Stimulated activated naive CD8-positive, alpha-beta T cell treated with anti-CD3 and anti-CD28 coated beads, Interleukin-15, Interleukin-2, amounts not matched to agents 100 U/mL and 50 U/mL, for 24 hours (primary cell): ENCODE measurements at regions not wholly inside any gene's neighbourhood (a gene's known extent, or its start where the extent isn't known, plus 50 kb on each side); places are given as distances from the start of the nearest gene placed in this dataset.

Experiments used
- ATAC-seq: fragments of 150-1000 bp; cut with Tn5 transposase; one replicate; pipeline ENCODE4 v1.10.0; 2021
- DNase-seq: peaks from one replicate; pipeline ENCODE4 v3.0.0; 2021

- no peak for ATAC-seq
Measured at GRCh38 chr3:135800071-135800549, 165.4 kb upstream of the PPP2R3A start.

GRCh38 chr3:135801018-135801417 lies 164.5 kb upstream of the PPP2R3A start:
- DNase-seq (no peak), ATAC-seq (no peak)

More at GRCh38 chr3:135800071-135800549, 165.4 kb upstream of the PPP2R3A start:
- DNase-seq, result no peak

GRCh38 chr3:135802171-135802570 lies 163.4 kb upstream of the PPP2R3A start:
- ATAC-seq (no peak), DNase-seq (no peak)

- ATAC-seq (no peak), DNase-seq (no peak)
Measured at GRCh38 chr3:135803028-135803692, 162.4 kb upstream of the PPP2R3A start.

- no peak for ATAC-seq
- DNase-seq, result no peak
Measured at GRCh38 chr3:135805752-135806151, 159.8 kb upstream of the PPP2R3A start.

GRCh38 chr3:135806317-135806716 lies 159.2 kb upstream of the PPP2R3A start:
- no peak for ATAC-seq

GRCh38 chr3:135807879-135808278 lies 157.6 kb upstream of the PPP2R3A start:
- no peak for DNase-seq
- ATAC-seq, result no peak

More at GRCh38 chr3:135806317-135806716, 159.2 kb upstream of the PPP2R3A start:
- DNase-seq, result no peak

GRCh38 chr3:135809021-135809634 lies 156.4 kb upstream of the PPP2R3A start:
- ATAC-seq, result no peak

GRCh38 chr3:135811651-135812050 lies 153.9 kb upstream of the PPP2R3A start:
- ATAC-seq (no peak), DNase-seq (no peak)

More at GRCh38 chr3:135809021-135809634, 156.4 kb upstream of the PPP2R3A start:
- DNase-seq, result no peak

- no peak for ATAC-seq
- no peak for DNase-seq
Measured at GRCh38 chr3:135812057-135812456, 153.5 kb upstream of the PPP2R3A start.

GRCh38 chr3:135834465-135834864 lies 131.1 kb upstream of the PPP2R3A start:
- DNase-seq (no peak), ATAC-seq (no peak)

GRCh38 chr3:135837977-135838631 lies 127.4 kb upstream of the PPP2R3A start:
- ATAC-seq (no peak), DNase-seq (no peak)

GRCh38 chr3:135840436-135840835 lies 125.1 kb upstream of the PPP2R3A start:
- no peak for ATAC-seq
- DNase-seq, result no peak

- no peak for DNase-seq
- no peak for ATAC-seq
Measured at GRCh38 chr3:135844386-135844785, 121.1 kb upstream of the PPP2R3A start.

- DNase-seq (no peak), ATAC-seq (no peak)
Measured at GRCh38 chr3:135848051-135848450, 117.5 kb upstream of the PPP2R3A start.

GRCh38 chr3:135849827-135850226 lies 115.7 kb upstream of the PPP2R3A start:
- ATAC-seq (no peak), DNase-seq (no peak)

GRCh38 chr3:135851201-135852081 lies 114.1 kb upstream of the PPP2R3A start:
- ATAC-seq (no peak), DNase-seq (no peak)

GRCh38 chr3:135853981-135854380 lies 111.5 kb upstream of the PPP2R3A start:
- ATAC-seq (no peak), DNase-seq (no peak)

GRCh38 chr3:135860761-135861160 lies 104.8 kb upstream of the PPP2R3A start:
- ATAC-seq (no peak), DNase-seq (no peak)

- ATAC-seq (no peak), DNase-seq (no peak)
Measured at GRCh38 chr3:135862361-135862760, 103.2 kb upstream of the PPP2R3A start.

- no peak for DNase-seq
- ATAC-seq, result no peak
Measured at GRCh38 chr3:135864060-135864459, 101.5 kb upstream of the PPP2R3A start.

GRCh38 chr3:135865085-135865484 lies 100.4 kb upstream of the PPP2R3A start:
- DNase-seq (no peak), ATAC-seq (no peak)
